ENCODE measurements at regions not wholly inside any gene's neighbourhood (a gene's known extent, or its start where the extent isn't known, plus 50 kb on each side); places are given as distances from the start of the nearest gene placed in this dataset.

GRCh38 chr2:212905640-212906201 is 245.7 kb downstream of the IKZF2 start:
- H3K4me1 ChIP-seq (ENCODE audit: low read length): no peaks in the 10 kb centered on the region
- H3K27me3 ChIP-seq (ENCODE audit: low read depth, low read length): no peaks in the 10 kb centered on the region
- no peaks in the 10 kb centered on the region for H4K20me1 ChIP-seq (ENCODE audit: insufficient read depth, low read length)
- no peak overlapping the region for H3K4me3 ChIP-seq (ENCODE audit: low read length)
- no peak overlapping the region for H3K27ac ChIP-seq (ENCODE audit: low read length)
- no peaks in the 10 kb centered on the region for H3K9me3 ChIP-seq (ENCODE audit: insufficient read depth, low read length)
- H3K9ac ChIP-seq (ENCODE audit: low read length): no peak overlapping the region
- H3K36me3 ChIP-seq (replicated peaks; ENCODE audit: low read depth, low read length): no peaks in the 10 kb centered on the region
- no peaks in the 10 kb centered on the region for H3K79me2 ChIP-seq (ENCODE audit: low read length)
- TF ChIP-seq CTCF (IDR thresholded peaks at IDR 0.05; ENCODE audit: low read depth, low read length) (no peak), EZH2phosphoT487 (IDR thresholded peaks at IDR 0.05; ENCODE audit: low read depth) (no peak)
- no peak overlapping the region for H2AFZ ChIP-seq (ENCODE audit: low read depth, low read length)
- H3K4me2 ChIP-seq (ENCODE audit: low read length): no peak overlapping the region

- H3K27ac ChIP-seq (ENCODE audit: low read length): no peak overlapping the region
Observed at GRCh38 chr2:212904646-212905045, 246.8 kb downstream of the IKZF2 start.

GRCh38 chr2:212903413-212903812 is 248.0 kb downstream of the IKZF2 start:
- Histone ChIP-seq H3K9ac (ENCODE audit: low read length) (no peak overlapping the region), H3K9me3 (ENCODE audit: insufficient read depth, low read length) (no peaks in the 10 kb centered on the region), H4K20me1 (ENCODE audit: insufficient read depth, low read length) (no peaks in the 10 kb centered on the region), H3K79me2 (ENCODE audit: low read length) (no peaks in the 10 kb centered on the region), H3K27me3 (ENCODE audit: low read depth, low read length) (no peaks in the 10 kb centered on the region), H3K4me2 (ENCODE audit: low read length) (no peak overlapping the region), H2AFZ (ENCODE audit: low read depth, low read length) (no peak overlapping the region), H3K4me3 (ENCODE audit: low read length) (no peak overlapping the region), H3K4me1 (ENCODE audit: low read length) (no peaks in the 10 kb centered on the region), H3K27ac (ENCODE audit: low read length) (no peak overlapping the region), H3K36me3 (replicated peaks; ENCODE audit: low read depth, low read length) (no peaks in the 10 kb centered on the region)
- no peak for TF ChIP-seq EZH2phosphoT487 (IDR thresholded peaks at IDR 0.05; ENCODE audit: low read depth)
- TF ChIP-seq CTCF (IDR thresholded peaks at IDR 0.05; ENCODE audit: low read depth, low read length): no peak

More at GRCh38 chr2:212904646-212905045, 246.8 kb downstream of the IKZF2 start:
- Histone ChIP-seq H3K27me3 (ENCODE audit: low read depth, low read length) (no peaks in the 10 kb centered on the region), H3K9ac (ENCODE audit: low read length) (no peak overlapping the region), H3K36me3 (replicated peaks; ENCODE audit: low read depth, low read length) (no peaks in the 10 kb centered on the region), H3K79me2 (ENCODE audit: low read length) (no peaks in the 10 kb centered on the region), H3K9me3 (ENCODE audit: insufficient read depth, low read length) (no peaks in the 10 kb centered on the region), H3K4me1 (ENCODE audit: low read length) (no peaks in the 10 kb centered on the region), H2AFZ (ENCODE audit: low read depth, low read length) (no peak overlapping the region), H3K4me2 (ENCODE audit: low read length) (no peak overlapping the region), H4K20me1 (ENCODE audit: insufficient read depth, low read length) (no peaks in the 10 kb centered on the region), H3K4me3 (ENCODE audit: low read length) (no peak overlapping the region)
- no peak for TF ChIP-seq EZH2phosphoT487 (IDR thresholded peaks at IDR 0.05; ENCODE audit: low read depth)
- TF ChIP-seq CTCF (IDR thresholded peaks at IDR 0.05; ENCODE audit: low read depth, low read length): no peak

- H3K4me1 ChIP-seq (ENCODE audit: low read length): no peaks in the 10 kb centered on the region
- H3K79me2 ChIP-seq (ENCODE audit: low read length): no peaks in the 10 kb centered on the region
- no peak overlapping the region for H3K9ac ChIP-seq (ENCODE audit: low read length)
- TF ChIP-seq EZH2phosphoT487 (IDR thresholded peaks at IDR 0.05; ENCODE audit: low read depth) (no peak), CTCF (IDR thresholded peaks at IDR 0.05; ENCODE audit: low read depth, low read length) (no peak)
- H3K27me3 ChIP-seq (ENCODE audit: low read depth, low read length): no peaks in the 10 kb centered on the region
- no peaks in the 10 kb centered on the region for H3K36me3 ChIP-seq (replicated peaks; ENCODE audit: low read depth, low read length)
- no peak overlapping the region for H3K4me3 ChIP-seq (ENCODE audit: low read length)
- H3K27ac ChIP-seq (ENCODE audit: low read length): no peak overlapping the region
- H2AFZ ChIP-seq (ENCODE audit: low read depth, low read length): no peak overlapping the region
- no peaks in the 10 kb centered on the region for H3K9me3 ChIP-seq (ENCODE audit: insufficient read depth, low read length)
- H3K4me2 ChIP-seq (ENCODE audit: low read length): no peak overlapping the region
- no peaks in the 10 kb centered on the region for H4K20me1 ChIP-seq (ENCODE audit: insufficient read depth, low read length)
Observed at GRCh38 chr2:212902421-212902820, 249.0 kb downstream of the IKZF2 start.

All from OCI-LY3 (cell line).